ENCODE measurements at regions not wholly inside any gene's neighbourhood (a gene's known extent, or its start where the extent isn't known, plus 50 kb on each side); places are given as distances from the start of the nearest gene placed in this dataset.
"Not testable (repeated sequence)": the region's sequence is repeated elsewhere in the genome, so short reads cannot be mapped to it uniquely, and the experiment has no call there.

GRCh38 chr1:143563761-143564160, 408.0 kb downstream of the FAM72C start:
- TF ChIP-seq CTCF (IDR thresholded peaks at IDR 0.05 in 4 of 5, conservative IDR thresholded peaks at IDR 0.05 in 1 of 5); POLR2A (IDR thresholded peaks at IDR 0.05): not testable (repeated sequence)

All from gastrocnemius medialis (tissue), 4 donors.